HG03066 (cell line): ENCODE measurements at regions not wholly inside any gene's neighbourhood (a gene's known extent, or its start where the extent isn't known, plus 50 kb on each side); places are given as distances from the start of the nearest gene placed in this dataset.

ENCODE experiments used
- ATAC-seq: cut with Tn5 transposase; IDR thresholded peaks from one replicate; pipeline ENCODE4 v1.9.1; 2021; ENCODE audit warnings: low read depth; ENCODE audit not compliant: unreplicated experiment

DNA sequence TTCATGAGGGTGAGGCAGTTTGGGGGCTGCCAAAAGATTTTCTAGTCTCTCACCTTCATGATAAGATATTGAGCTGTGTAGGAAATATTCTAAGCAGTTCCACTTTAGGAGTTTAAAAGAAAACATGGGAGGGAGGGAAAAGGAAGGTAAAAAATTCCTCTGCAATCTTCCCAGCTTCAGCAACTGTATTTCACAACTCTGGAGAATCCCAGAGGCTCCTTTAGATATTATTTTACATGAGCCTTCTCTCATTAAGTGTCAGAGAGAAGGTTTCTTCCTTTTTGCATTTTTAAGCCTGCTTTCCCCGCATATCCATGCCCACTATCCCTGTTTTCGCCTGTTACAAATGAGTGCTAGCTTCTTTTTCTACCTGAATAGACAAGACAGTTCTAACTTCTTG lies 289.4 kb downstream of the CHRM3 start:
- no peak for ATAC-seq

DNA sequence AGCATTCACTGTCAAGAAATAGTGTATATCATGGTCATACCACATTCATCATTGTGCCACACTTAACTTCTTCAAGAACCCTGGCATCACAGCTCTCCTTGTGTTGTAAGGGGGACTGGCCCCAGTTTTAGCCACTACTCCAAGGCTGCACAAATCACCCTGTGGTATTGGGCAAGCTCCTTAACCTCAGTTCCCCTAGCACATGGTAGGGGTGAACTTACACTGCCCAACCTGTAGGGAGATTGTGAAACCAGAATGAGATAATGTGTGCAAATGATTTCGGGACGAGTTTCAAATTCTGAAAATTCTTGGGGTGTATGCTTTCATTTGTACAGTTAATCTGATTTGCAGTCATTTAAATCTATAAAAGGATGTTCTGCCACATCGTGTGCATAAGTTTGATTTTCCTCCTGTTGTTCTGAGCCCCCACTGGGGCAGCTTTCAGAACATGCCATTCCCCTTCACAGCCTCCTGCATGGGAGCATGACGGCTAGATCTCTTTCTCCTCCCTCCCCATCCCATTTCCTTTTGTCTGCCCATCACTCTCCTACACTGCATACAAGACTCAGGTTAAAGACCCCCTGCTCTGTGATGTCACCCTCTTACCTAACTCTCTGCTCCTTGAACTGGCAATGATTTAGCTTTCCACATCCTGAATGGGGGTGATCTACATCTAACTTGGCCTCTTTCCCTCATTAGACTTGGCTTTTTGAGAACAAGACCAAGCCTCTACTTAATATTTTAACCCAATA lies 290.3 kb downstream of the CHRM3 start:
- ATAC-seq, result no peak

- no peak for ATAC-seq
Measured at GRCh38 chr1:239677362-239677761, 291.0 kb downstream of the CHRM3 start.

DNA sequence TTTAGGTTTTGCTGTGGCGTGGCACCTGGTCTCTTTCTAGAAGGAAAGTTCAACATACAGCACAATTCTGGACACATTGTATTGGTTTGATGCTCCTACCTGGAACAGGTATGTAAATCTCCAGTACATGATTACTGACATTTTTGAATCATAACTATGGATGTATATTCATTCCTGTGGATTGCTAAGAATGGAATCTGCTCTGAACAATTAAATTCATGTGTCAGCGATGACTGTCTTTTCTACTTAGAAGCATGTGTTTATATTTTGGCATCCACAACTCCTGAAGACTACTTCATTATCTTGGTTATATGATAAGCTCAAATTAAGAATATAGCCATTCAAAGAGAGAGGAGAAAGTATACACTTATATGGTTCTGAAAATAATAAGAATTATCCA lies 291.8 kb downstream of the CHRM3 start:
- ATAC-seq, result no peak

GRCh38 chr1:239682046-239682445 lies 295.7 kb downstream of the CHRM3 start:
- no peak for ATAC-seq

GRCh38 chr1:239682960-239683359 lies 296.6 kb downstream of the CHRM3 start:
- ATAC-seq, result no peak

DNA sequence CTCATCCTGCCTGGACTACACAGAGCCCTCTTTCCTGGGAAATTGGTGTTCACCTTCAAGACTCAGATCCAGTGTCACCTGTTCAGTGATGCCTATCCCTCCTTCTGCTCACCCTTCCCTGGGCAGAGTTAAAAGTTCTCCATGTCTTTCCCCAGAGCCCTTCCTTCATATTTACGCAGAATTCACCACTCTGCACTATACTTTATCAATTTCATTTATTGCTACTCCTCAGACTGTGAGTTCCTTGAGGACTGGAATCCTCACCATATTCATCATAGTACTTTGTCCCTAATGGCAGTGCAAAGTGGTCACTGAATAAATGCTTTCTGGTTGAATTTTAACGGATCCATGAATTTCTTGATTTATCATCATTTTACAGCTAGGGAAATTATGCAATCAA lies 300.0 kb downstream of the CHRM3 start:
- ATAC-seq, result no peak

GRCh38 chr1:239696317-239696716 lies 309.9 kb downstream of the CHRM3 start:
- no peak for ATAC-seq

GRCh38 chr1:239700667-239701066 lies 314.3 kb downstream of the CHRM3 start:
- ATAC-seq, result no peak

DNA sequence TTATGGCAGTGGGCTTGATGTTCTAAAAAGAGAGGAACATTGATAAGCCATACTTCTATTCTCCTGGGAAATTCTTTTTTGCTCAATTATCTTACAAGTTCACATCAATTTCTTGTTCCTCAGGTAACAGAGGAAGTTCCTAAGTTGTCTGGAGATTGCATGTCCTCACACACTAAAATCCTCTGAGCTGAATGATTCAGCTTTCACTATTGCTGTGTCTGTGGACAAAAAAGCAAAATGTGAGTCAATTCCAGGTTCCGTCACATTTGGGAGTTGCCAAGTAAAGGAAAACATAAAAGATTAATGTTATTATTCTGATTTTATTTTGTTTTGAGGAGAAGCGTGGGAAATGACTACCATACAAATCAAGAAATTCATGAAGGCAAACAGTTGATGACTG lies 316.7 kb downstream of the CHRM3 start:
- no peak for ATAC-seq

DNA sequence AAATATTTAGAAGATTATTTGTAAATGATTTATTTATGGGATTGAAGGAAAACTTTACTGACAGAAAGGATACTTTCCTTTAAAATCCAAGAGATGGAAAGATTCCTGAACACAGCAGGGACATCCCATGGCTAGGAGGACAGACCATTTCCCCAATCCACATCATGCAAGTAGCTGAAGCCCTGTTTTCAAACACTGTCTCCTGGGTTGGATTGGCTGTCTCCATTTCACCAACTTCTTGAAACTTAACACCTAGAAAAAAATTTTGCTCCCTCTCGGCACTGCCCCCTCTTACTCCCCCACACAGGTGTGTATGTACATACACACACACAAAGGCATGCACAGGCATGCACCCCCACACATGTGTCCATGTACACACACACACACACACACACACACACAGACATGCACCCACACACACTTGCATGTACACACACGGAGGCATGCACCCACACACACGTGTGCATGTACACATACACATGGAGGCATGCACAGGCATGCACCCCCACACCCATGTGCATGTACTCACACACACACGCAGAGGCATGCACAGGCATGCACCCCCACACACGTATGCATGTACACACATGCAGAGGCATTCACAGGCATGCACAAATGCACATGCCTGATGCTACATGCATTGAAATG lies 320.0 kb downstream of the CHRM3 start:
- no peak for ATAC-seq

- no peak for ATAC-seq
Measured at GRCh38 chr1:239707615-239708014, 321.2 kb downstream of the CHRM3 start.

- ATAC-seq, result no peak
Measured at GRCh38 chr1:239708622-239709021, 322.3 kb downstream of the CHRM3 start.

DNA sequence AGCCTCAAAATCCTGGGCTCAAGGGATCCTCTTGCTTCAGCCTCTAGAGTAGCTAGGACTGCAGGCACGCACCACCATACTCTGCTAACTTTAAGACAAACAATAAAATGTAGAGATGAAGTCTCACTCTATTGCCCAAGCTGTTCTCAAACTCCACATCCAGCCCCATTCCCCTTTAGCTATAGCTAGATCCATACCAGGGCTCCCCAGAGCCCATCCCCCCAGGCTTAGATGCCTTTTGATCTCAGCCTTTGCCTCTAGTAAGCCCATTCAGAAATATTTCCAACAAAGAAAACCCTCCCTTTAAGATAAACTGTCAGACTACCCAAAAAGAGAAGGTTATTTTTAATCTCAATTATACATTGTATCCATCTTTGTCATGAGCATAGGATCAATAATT lies 325.4 kb downstream of the CHRM3 start:
- ATAC-seq, result no peak

DNA sequence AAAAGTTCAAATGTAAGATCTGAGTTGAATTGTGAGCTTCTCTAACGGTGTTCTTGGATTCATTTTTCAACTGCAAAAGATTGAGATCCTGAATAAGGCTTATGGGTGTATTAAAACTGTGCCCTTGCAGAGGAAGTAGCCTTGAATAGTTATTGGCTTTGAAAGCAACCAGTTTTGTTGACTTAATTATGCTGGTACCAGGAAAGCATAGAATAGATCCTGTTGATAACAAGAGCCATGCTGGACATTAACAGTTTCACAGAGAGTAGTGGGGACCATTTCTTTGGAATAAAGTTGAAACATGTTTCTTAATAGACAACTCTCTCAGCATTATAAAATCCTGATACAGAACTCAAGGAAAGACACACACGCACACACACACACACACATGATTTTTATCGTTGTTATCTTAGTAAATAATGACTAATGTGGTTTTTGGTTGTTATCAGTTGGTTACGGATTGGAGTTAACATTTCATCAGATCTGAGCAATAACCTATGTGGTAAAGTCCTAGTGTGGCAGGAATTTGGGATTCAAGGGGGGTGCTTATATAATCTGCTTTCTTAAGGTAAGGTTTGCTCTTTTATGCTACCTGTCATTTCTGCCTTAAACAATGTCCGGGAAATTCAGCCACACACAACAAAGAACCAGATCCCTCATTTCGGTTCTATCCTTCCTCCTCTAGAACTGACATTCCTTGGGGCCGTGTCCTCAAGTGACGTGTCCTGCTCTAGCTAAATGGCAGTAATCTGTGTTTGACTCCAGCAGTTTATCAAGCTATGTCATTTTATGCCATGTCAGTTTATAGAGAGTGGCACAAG lies 330.9 kb downstream of the CHRM3 start:
- ATAC-seq, result no peak

GRCh38 chr1:239717918-239718184 lies 331.5 kb downstream of the CHRM3 start:
- no peak for ATAC-seq

DNA sequence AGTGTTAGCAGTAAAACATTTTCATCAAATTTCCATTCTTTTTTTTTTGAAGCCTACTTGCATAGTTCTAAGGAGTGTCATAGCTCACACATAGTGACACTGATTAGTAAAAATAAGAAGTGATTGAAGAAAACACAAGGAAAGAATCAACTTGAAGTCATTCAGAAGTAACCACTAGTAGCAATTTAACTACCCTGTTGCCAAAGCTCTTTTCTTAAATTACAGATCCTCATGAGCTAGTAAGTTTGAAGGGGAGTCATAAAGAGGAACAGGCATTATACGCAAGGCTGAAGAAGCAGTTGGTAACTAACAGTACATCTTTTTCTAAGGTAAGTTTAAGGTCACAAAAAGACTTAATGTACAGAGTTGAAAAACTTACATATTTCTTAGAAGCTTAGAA lies 332.2 kb downstream of the CHRM3 start:
- ATAC-seq, result no peak

DNA sequence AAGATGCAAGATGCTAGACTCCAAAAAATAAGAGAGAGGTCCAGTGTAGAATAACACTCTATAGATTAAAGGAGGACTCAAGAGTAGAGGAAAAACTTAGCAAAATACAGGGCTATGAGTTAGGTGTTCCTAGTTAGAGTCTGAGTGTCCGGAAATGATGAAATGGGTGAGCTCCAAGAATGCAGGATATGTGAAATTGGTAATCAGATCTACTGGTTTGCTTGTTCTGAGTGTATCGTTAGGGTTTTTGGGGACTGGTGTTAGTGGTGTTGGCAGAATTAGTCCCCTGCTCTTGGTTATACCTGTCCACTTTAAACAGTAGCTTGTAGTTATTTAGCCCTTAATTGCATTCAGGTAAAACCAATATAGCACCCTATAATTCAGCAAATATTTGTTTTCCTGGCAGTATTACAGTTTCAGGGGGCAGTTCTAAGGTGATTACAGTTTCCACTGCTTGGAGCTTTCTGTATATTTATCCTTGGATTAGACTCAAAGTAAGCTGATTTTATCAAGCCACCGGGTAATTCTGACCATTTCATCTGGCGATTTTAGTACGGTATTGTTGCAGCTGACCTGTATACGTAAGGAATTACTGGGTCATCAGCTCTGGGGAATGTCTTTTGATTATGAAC lies 332.7 kb downstream of the CHRM3 start:
- ATAC-seq, result no peak

DNA sequence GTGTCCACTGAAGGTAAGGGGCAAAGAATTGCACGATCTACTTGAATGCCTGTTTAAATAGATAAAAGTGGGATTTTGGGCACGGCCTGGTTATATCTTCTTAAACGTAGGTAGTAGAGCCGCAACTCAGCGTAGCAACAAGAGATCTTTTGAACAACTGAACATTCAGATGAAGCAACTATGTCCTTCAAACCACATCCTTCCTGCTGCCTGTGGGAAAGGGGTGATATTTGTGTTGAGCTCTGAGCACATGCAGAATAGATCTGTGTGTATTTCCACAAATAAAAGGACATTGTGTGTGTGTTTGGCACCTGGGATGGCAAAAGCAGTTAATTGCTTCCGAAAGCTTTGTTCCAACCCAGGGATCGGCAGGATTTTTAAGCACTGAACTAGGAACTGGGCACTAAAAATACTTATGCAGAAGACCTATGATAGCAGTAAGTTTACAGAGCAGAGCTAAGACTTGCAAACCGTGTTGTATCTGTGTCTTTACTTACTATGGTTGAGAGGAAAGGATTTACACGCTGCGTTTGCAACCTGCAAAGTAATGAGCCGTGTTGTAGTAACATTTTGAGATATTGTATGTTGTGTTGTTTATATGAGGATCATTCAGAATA lies 333.4 kb downstream of the CHRM3 start:
- ATAC-seq, result no peak

DNA sequence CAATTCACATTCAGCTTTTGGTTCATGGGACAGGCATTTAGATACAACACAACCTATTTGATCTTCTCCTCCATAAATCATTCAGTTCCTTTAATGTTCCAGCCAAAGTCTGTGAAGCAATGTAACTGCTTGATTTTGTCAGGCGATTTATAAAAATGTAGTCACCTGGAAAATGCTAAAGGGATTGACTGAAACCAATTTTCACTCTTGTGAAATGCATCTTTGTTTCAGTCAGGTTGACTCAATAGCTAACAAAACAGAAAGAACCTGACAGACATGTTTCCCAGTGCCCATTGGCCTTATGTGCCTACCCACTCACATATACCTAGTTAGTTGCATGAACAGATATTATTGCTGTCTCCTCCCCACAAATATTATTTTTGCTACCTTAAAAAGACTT lies 335.7 kb downstream of the CHRM3 start:
- ATAC-seq, result no peak

DNA sequence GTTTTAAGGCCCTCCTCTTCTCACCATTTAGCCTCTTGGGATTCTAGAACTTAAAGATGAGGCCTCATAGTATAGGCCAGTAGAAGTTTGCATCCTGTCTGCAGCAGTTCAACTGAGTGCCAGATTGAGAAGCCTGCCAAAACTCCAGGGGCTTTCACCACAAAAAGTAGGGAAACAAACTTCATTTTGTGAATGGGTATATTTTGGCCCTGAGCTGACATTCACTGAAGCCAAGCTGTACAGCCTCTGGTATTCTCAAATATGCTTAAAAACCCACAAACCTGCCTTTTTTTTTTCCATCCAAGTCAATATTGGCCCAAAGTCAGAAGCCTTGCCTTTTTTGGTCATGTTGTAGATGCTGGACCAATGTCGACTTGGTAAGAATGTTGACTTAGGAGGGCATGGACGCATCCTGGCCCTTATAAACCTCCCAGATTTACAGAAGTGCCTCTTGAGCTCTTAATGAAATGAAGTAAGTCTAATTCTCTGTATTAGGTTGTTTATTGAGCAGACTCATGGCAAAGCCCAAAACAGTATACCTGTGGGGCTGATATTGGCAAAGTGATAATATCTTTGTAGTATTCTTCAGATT lies 337.5 kb downstream of the CHRM3 start:
- no peak for ATAC-seq
